Mesenchymal stem cell (in vitro differentiated cells and primary cell): ENCODE measurements at regions not wholly inside any gene's neighbourhood (a gene's known extent, or its start where the extent isn't known, plus 50 kb on each side); places are given as distances from the start of the nearest gene placed in this dataset.
A peak's percentile ranks its signal among the peaks of the same experiment; 100 is the strongest.

Experiments used
- DNase-seq: peaks from one replicate; pipeline ENCODE4 v3.0.0-alpha.2; 2013
- H2AFZ ChIP-seq: one replicate; pipeline ENCODE4 v1.6.1; 2013; ENCODE audit warnings: low read depth, mild to moderate bottlenecking, control low read depth, inconsistent platforms, low read length, moderate library complexity
- H2AK5ac ChIP-seq: 2 replicates; pipeline ENCODE4 v1.6.1; 2013; ENCODE audit warnings: low read length, moderate library complexity, mild to moderate bottlenecking, inconsistent platforms; ENCODE audit not compliant: severe bottlenecking
- H2BK120ac ChIP-seq: one replicate; pipeline ENCODE4 v1.6.1; 2013; ENCODE audit warnings: low read depth, mild to moderate bottlenecking, inconsistent platforms, low read length, moderate library complexity
- H2BK12ac ChIP-seq, 2 experiments: one replicate each; pipeline ENCODE4 v1.6.1; 2013; ENCODE audit warnings: inconsistent platforms in 2 of 2, low read length in 2 of 2, mild to moderate bottlenecking in 2 of 2, moderate library complexity in 2 of 2, control low read depth in 1 of 2
- H2BK15ac ChIP-seq: one replicate; pipeline ENCODE4 v1.6.1; 2013; ENCODE audit warnings: mild to moderate bottlenecking, low read depth, inconsistent platforms; ENCODE audit not compliant: poor library complexity, severe bottlenecking
- H2BK5ac ChIP-seq: 2 replicates; pipeline ENCODE4 v1.6.1; 2013; ENCODE audit warnings: low read depth, mild to moderate bottlenecking, low read length, control low read depth, inconsistent platforms; ENCODE audit not compliant: poor library complexity, severe bottlenecking
- H3K14ac ChIP-seq, 2 experiments: one replicate each; pipeline ENCODE4 v1.6.1; 2013; ENCODE audit warnings: inconsistent platforms in 2 of 2, low read length in 2 of 2, control low read depth in 1 of 2, mild to moderate bottlenecking in 1 of 2, moderate library complexity in 1 of 2
- H3K18ac ChIP-seq, 2 experiments: one replicate each; pipeline ENCODE4 v1.6.1; 2013; ENCODE audit warnings: inconsistent platforms in 2 of 2, low read length in 2 of 2, control low read depth in 1 of 2, low read depth in 1 of 2, mild to moderate bottlenecking in 1 of 2
- H3K23ac ChIP-seq, 2 experiments: one replicate each; pipeline ENCODE4 v1.6.1; 2013; ENCODE audit warnings: inconsistent platforms in 2 of 2, low read length in 2 of 2, mild to moderate bottlenecking in 2 of 2, moderate library complexity in 2 of 2, control low read depth in 1 of 2
- H3K27ac ChIP-seq: 2 replicates; pipeline ENCODE4 v1.5.1; 2013; ENCODE audit warnings: mild to moderate bottlenecking, moderate library complexity, low read length, control low read depth, inconsistent platforms; ENCODE audit not compliant: poor library complexity, severe bottlenecking
- H3K27me3 ChIP-seq, 2 experiments: 2 replicates each; pipeline versions ENCODE4 v1.6.1 to v1.7.0; 2013; ENCODE audit warnings: low read length in 2 of 2, mild to moderate bottlenecking in 2 of 2, moderate library complexity in 2 of 2, control low read depth in 1 of 2, inconsistent platforms in 1 of 2; ENCODE audit not compliant: control insufficient read depth in 1 of 2, insufficient read depth in 1 of 2
- H3K36me3 ChIP-seq, 2 experiments: 2 replicates each; pipeline versions ENCODE4 v1.6.1 to v1.7.0; 2013; ENCODE audit warnings: low read length in 2 of 2, control low read depth in 1 of 2, inconsistent platforms in 1 of 2, low read depth in 1 of 2, mild to moderate bottlenecking in 1 of 2; ENCODE audit not compliant: insufficient read depth in 2 of 2, control insufficient read depth in 1 of 2
- H3K4ac ChIP-seq, 2 experiments: one replicate each; pipeline ENCODE4 v1.6.1; 2013; ENCODE audit warnings: inconsistent platforms in 2 of 2, low read length in 2 of 2, mild to moderate bottlenecking in 2 of 2, moderate library complexity in 2 of 2, control low read depth in 1 of 2, low read depth in 1 of 2
- H3K4me1 ChIP-seq: 2 replicates; pipeline ENCODE4 v1.6.1; 2013; ENCODE audit warnings: low read depth, low read length, control low read depth; ENCODE audit not compliant: control insufficient read depth, insufficient read depth
- H3K4me2 ChIP-seq: 2 replicates; pipeline ENCODE4 v1.6.1; 2013; ENCODE audit warnings: low read length, mild to moderate bottlenecking, inconsistent platforms; ENCODE audit not compliant: poor library complexity, severe bottlenecking
- H3K4me3 ChIP-seq, 2 experiments: 2 replicates each; pipeline versions ENCODE4 v1.5.1 to v1.7.0; 2013; ENCODE audit warnings: low read length in 2 of 2, mild to moderate bottlenecking in 2 of 2, control low read depth in 1 of 2, low read depth in 1 of 2; ENCODE audit not compliant: insufficient read depth in 1 of 2
- H3K79me1 ChIP-seq: replicated peaks from 2 replicates; pipeline ENCODE4 v1.6.1; 2013; ENCODE audit warnings: mild to moderate bottlenecking, control low read depth, low read length, inconsistent platforms; ENCODE audit not compliant: poor library complexity, severe bottlenecking
- H3K9ac ChIP-seq: 2 replicates; pipeline ENCODE4 v1.7.0; 2013; ENCODE audit warnings: mild to moderate bottlenecking, low read length, moderate library complexity
- H3K9me3 ChIP-seq: 2 replicates; pipeline ENCODE4 v1.7.0; 2013; ENCODE audit warnings: mild to moderate bottlenecking, low read length; ENCODE audit not compliant: control insufficient read depth
- H4K8ac ChIP-seq: one replicate; pipeline ENCODE4 v1.6.1; 2013; ENCODE audit warnings: inconsistent platforms, mild to moderate bottlenecking, low read length, moderate library complexity
- H4K91ac ChIP-seq: one replicate; pipeline ENCODE4 v1.6.1; 2013; ENCODE audit warnings: mild to moderate bottlenecking, low read length, inconsistent platforms
- WGBS: methylation state at CpG from one replicate; pipeline ENCODE4 v1.1.7; 2013; ENCODE audit warnings: mixed read lengths; 5-methylcytosine and 5-hydroxymethylcytosine counted together

DNA sequence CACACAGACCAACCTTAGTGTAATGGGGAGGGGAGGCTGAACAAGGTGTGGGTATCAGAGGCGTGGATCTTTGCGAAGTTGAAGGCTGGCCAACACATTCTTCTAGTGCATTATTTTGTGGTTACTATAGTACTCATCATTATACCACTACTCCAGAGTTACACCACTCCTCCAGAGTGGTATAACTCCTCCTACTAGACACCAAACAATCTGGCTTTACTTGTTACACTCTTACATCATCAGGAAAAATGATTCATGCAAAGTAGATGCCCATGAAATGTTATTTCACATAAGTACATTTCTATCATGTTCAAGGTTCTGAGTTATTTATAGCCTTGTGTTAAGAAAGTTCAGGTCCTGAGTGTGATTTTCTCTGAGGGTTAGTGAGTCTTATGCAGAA lies 443.1 kb upstream of the OPRM1 start:
- H2AK5ac ChIP-seq, result no peak overlapping the region
- no peaks in the 10 kb centered on the region for H3K9me3 ChIP-seq
- H3K4me2 ChIP-seq, result no peak overlapping the region
- H3K14ac ChIP-seq, result no peak overlapping the region
- no peak overlapping the region for H2AFZ ChIP-seq
- no peak overlapping the region for H2BK12ac ChIP-seq
- no peaks in the 10 kb centered on the region for H3K36me3 ChIP-seq
- no peak overlapping the region for H3K4me3 ChIP-seq
- H3K23ac ChIP-seq, result no peak overlapping the region
- H2BK5ac ChIP-seq, result no peak overlapping the region
- no peak overlapping the region for H2BK15ac ChIP-seq
- H3K27ac ChIP-seq, result no peak overlapping the region
- no peak overlapping the region for H3K4ac ChIP-seq
- H3K27me3 ChIP-seq, result no peaks in the 10 kb centered on the region
- no peak overlapping the region for H4K91ac ChIP-seq
- no peak overlapping the region for H4K8ac ChIP-seq
- no CpG with 5 or more reads among the region's 2 CpGs for WGBS
- no peak overlapping the region for H3K9ac ChIP-seq
- no peaks in the 10 kb centered on the region for H3K79me1 ChIP-seq
- H2BK120ac ChIP-seq, result no peak overlapping the region
- H3K18ac ChIP-seq, result no peak overlapping the region
- peak; percentile 63 for DNase-seq
- no peaks in the 10 kb centered on the region for H3K4me1 ChIP-seq

- Histone ChIP-seq H3K27ac (no peak overlapping the region), H3K4ac (no peak overlapping the region), H3K9me3 (no peaks in the 10 kb centered on the region), H3K14ac (peak overlapping the region in 1 of 2 experiments; percentile 58), H2BK120ac (no peak overlapping the region), H3K9ac (no peak overlapping the region), H3K79me1 (no peaks in the 10 kb centered on the region), H4K91ac (no peak overlapping the region), H2BK5ac (no peak overlapping the region), H2BK12ac (no peak overlapping the region), H3K36me3 (no peaks in the 10 kb centered on the region), H2BK15ac (no peak overlapping the region), H2AFZ (no peak overlapping the region), H3K4me2 (no peak overlapping the region), H2AK5ac (no peak overlapping the region), H3K18ac (no peak overlapping the region), H3K23ac (no peak overlapping the region), H3K27me3 (no peaks in the 10 kb centered on the region), H3K4me3 (no peak overlapping the region), H4K8ac (no peak overlapping the region), H3K4me1 (no peaks in the 10 kb centered on the region)
- 85% methylated on average over 1 of the region's 1 CpG for WGBS
- no peak for DNase-seq
These were observed 444.2 kb upstream of the OPRM1 start for GRCh38 chr6:153594871-153595270.

DNA sequence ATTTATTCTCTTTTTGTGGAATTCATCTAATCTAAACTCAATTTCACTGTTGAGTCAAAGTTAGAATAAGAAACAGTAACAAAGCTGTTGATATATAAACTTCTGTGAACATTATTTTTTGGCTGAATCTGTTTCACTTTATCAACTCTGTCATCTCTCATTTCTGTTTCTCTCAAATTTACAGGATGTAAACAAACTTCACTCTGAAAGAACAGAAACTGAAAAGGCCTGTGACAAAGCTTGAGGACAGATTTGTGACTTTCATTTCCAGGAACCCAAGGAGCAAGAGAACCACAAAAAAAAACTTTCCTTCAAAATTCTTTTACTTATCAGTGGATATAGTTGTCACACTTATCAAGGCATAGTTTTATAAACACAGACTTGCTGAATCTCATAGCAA lies 447.9 kb upstream of the OPRM1 start:
- Histone ChIP-seq H4K91ac (no peak overlapping the region), H3K27me3 (no peaks in the 10 kb centered on the region), H3K4me3 (no peak overlapping the region)

GRCh38 chr6:153590411-153590810 lies 448.6 kb upstream of the OPRM1 start:
- H4K91ac ChIP-seq, result no peak overlapping the region
- H3K4me3 ChIP-seq, result no peak overlapping the region
- H3K14ac ChIP-seq, result no peak overlapping the region
- no peak overlapping the region for H2BK120ac ChIP-seq
- H2AFZ ChIP-seq, result no peak overlapping the region
- no peak overlapping the region for H3K9ac ChIP-seq
- no peak overlapping the region for H2BK12ac ChIP-seq
- DNase-seq, result no peak
- H3K79me1 ChIP-seq, result no peaks in the 10 kb centered on the region
- no peak overlapping the region for H2BK15ac ChIP-seq
- H3K18ac ChIP-seq, result no peak overlapping the region
- no peak overlapping the region for H3K23ac ChIP-seq
- H3K27ac ChIP-seq, result no peak overlapping the region
- no peak overlapping the region for H2BK5ac ChIP-seq
- no peak overlapping the region for H4K8ac ChIP-seq
- H3K27me3 ChIP-seq, result no peaks in the 10 kb centered on the region
- no peaks in the 10 kb centered on the region for H3K36me3 ChIP-seq
- H3K4ac ChIP-seq, result no peak overlapping the region
- no peaks in the 10 kb centered on the region for H3K4me1 ChIP-seq
- no peak overlapping the region for H3K4me2 ChIP-seq
- no peak overlapping the region for H2AK5ac ChIP-seq
- H3K9me3 ChIP-seq, result no peaks in the 10 kb centered on the region

More for the DNA sequence above, 447.9 kb upstream of the OPRM1 start:
- peak; percentile 18 for DNase-seq
- H3K27ac ChIP-seq, result no peak overlapping the region
- no peak overlapping the region for H4K8ac ChIP-seq
- H3K4me1 ChIP-seq, result no peaks in the 10 kb centered on the region
- no peak overlapping the region for H3K23ac ChIP-seq
- H2AK5ac ChIP-seq, result no peak overlapping the region
- no peak overlapping the region for H3K4me2 ChIP-seq
- H2BK15ac ChIP-seq, result no peak overlapping the region
- no peak overlapping the region for H2BK120ac ChIP-seq
- no peak overlapping the region for H3K4ac ChIP-seq
- H2AFZ ChIP-seq, result no peak overlapping the region
- no peak overlapping the region for H2BK5ac ChIP-seq
- no peaks in the 10 kb centered on the region for H3K79me1 ChIP-seq
- H3K9me3 ChIP-seq, result no peaks in the 10 kb centered on the region
- no peak overlapping the region for H3K18ac ChIP-seq
- no peak overlapping the region for H3K14ac ChIP-seq
- no peak overlapping the region for H3K9ac ChIP-seq
- H3K36me3 ChIP-seq, result no peaks in the 10 kb centered on the region
- no peak overlapping the region for H2BK12ac ChIP-seq
